Thymus (tissue), 11 donors: ENCODE measurements at regions not wholly inside any gene's neighbourhood (a gene's known extent, or its start where the extent isn't known, plus 50 kb on each side); places are given as distances from the start of the nearest gene placed in this dataset.
"Not testable (repeated sequence)": the region's sequence is repeated elsewhere in the genome, so short reads cannot be mapped to it uniquely, and the experiment has no call there.

Experiments
- DNase-seq, 9 donors: peaks; one replicate each; pipeline ENCODE4 v3.0.0-alpha.2; 2013; ENCODE audit warnings: low spot score in 9 of 9, low read depth in 6 of 9, missing footprints in 1 of 9
- H3K27ac ChIP-seq, 2 donors: one replicate each; pipeline ENCODE4 v1.5.1; 2013; ENCODE audit warnings: control low read depth in 1 of 2, low read depth in 1 of 2, low read length in 1 of 2, mild to moderate bottlenecking in 1 of 2, moderate library complexity in 1 of 2
- H3K27me3 ChIP-seq, 2 donors: one replicate each; pipeline ENCODE4 v1.5.1; 2013; ENCODE audit warnings: low read length in 1 of 2; ENCODE audit not compliant: control insufficient read depth in 2 of 2, insufficient read depth in 1 of 2
- H3K36me3 ChIP-seq, 2 donors: one replicate each; pipeline ENCODE4 v1.5.1; 2013; ENCODE audit warnings: low read length in 1 of 2, mild to moderate bottlenecking in 1 of 2, moderate library complexity in 1 of 2; ENCODE audit not compliant: control insufficient read depth in 2 of 2, insufficient read depth in 2 of 2
- H3K4me1 ChIP-seq, 2 donors: one replicate each; pipeline ENCODE4 v1.5.1; 2013; ENCODE audit warnings: low read length in 2 of 2; ENCODE audit not compliant: control insufficient read depth in 2 of 2, insufficient read depth in 2 of 2
- H3K4me3 ChIP-seq, 2 donors: one replicate each; pipeline ENCODE4 v1.5.1; 2013; ENCODE audit warnings: low read length in 2 of 2, control low read depth in 1 of 2, mild to moderate bottlenecking in 1 of 2
- H3K9me3 ChIP-seq, 2 donors: one replicate each; pipeline ENCODE4 v1.5.1; 2013; ENCODE audit warnings: low read length in 1 of 2, mild to moderate bottlenecking in 1 of 2; ENCODE audit not compliant: control insufficient read depth in 2 of 2, insufficient read depth in 1 of 2
- WGBS: extraction: QIAGEN DNeasy Blood & Tissue Kit; methylation state at CpG from one replicate; pipeline ENCODE4 v1.1.7; 2013; 5-methylcytosine and 5-hydroxymethylcytosine counted together
- donor health status: healthy.

GRCh38 chr17:62255791-62256190, 124.6 kb upstream of the EFCAB3 start:
- not testable (repeated sequence) for DNase-seq
- 86% methylated on average over 6 of the region's 6 CpGs for WGBS

GRCh38 chr17:62242076-62242475, 138.3 kb upstream of the EFCAB3 start:
- not testable (repeated sequence) for H3K9me3 ChIP-seq, H3K36me3 ChIP-seq, H3K4me3 ChIP-seq, H3K27me3 ChIP-seq, DNase-seq, H3K4me1 ChIP-seq, H3K27ac ChIP-seq
- 59% methylated on average over 7 of the region's 7 CpGs for WGBS

More at GRCh38 chr17:62255791-62256190, 124.6 kb upstream of the EFCAB3 start:
- H3K4me3 ChIP-seq, H3K4me1 ChIP-seq, H3K27me3 ChIP-seq, H3K27ac ChIP-seq, H3K36me3 ChIP-seq, H3K9me3 ChIP-seq: not testable (repeated sequence)

GRCh38 chr17:62239569-62239968, 140.8 kb upstream of the EFCAB3 start:
- not testable (repeated sequence) for H3K4me1 ChIP-seq, H3K36me3 ChIP-seq, DNase-seq, H3K4me3 ChIP-seq, H3K27me3 ChIP-seq, H3K9me3 ChIP-seq, H3K27ac ChIP-seq
- WGBS = 95% methylated on average over 3 of the region's 3 CpGs

GRCh38 chr17:62238551-62239338, 141.6 kb upstream of the EFCAB3 start:
- WGBS = 86% methylated on average over 6 of the region's 6 CpGs
- DNase-seq, H3K9me3 ChIP-seq, H3K4me1 ChIP-seq, H3K4me3 ChIP-seq, H3K36me3 ChIP-seq, H3K27ac ChIP-seq, H3K27me3 ChIP-seq: not testable (repeated sequence)

GRCh38 chr17:62233822-62234481, 146.4 kb upstream of the EFCAB3 start:
- H3K27me3 ChIP-seq, H3K4me1 ChIP-seq, H3K9me3 ChIP-seq, H3K27ac ChIP-seq, DNase-seq, H3K4me3 ChIP-seq, H3K36me3 ChIP-seq: not testable (repeated sequence)
- 94% methylated on average over 2 of the region's 2 CpGs for WGBS

GRCh38 chr17:62231293-62231692, 149.1 kb upstream of the EFCAB3 start:
- WGBS = 90% methylated on average over 5 of the region's 5 CpGs
- H3K27me3 ChIP-seq, H3K36me3 ChIP-seq, DNase-seq, H3K4me3 ChIP-seq, H3K4me1 ChIP-seq, H3K27ac ChIP-seq, H3K9me3 ChIP-seq: not testable (repeated sequence)

GRCh38 chr17:62226610-62227240, 153.6 kb upstream of the EFCAB3 start:
- H3K4me3 ChIP-seq, DNase-seq, H3K27me3 ChIP-seq, H3K9me3 ChIP-seq, H3K27ac ChIP-seq, H3K36me3 ChIP-seq, H3K4me1 ChIP-seq: not testable (repeated sequence)
- WGBS = 23% methylated on average over 3 of the region's 3 CpGs

- H3K9me3 ChIP-seq, H3K4me1 ChIP-seq, DNase-seq, H3K27me3 ChIP-seq, H3K36me3 ChIP-seq, H3K4me3 ChIP-seq, H3K27ac ChIP-seq: not testable (repeated sequence)
- 97% methylated on average over 1 of the region's 1 CpG for WGBS
Observed at GRCh38 chr17:62223585-62223984, 156.8 kb upstream of the EFCAB3 start.

- no peak overlapping the region for H3K4me3 ChIP-seq
- H3K36me3 ChIP-seq = no peaks in the 10 kb centered on the region
- H3K27ac ChIP-seq = no peak overlapping the region
- no peak for DNase-seq
- H3K4me1 ChIP-seq = no peaks in the 10 kb centered on the region
- H3K9me3 ChIP-seq = no peaks in the 10 kb centered on the region
- 91% methylated on average over 7 of the region's 7 CpGs for WGBS
- no peaks in the 10 kb centered on the region for H3K27me3 ChIP-seq
Observed at GRCh38 chr17:62219221-62219899, 154.3 kb upstream of the MED13 start.
